HepG2 (cell line): ENCODE measurements at regions not wholly inside any gene's neighbourhood (a gene's known extent, or its start where the extent isn't known, plus 50 kb on each side); places are given as distances from the start of the nearest gene placed in this dataset.

Source experiments
- ATAC-seq: fragments of 200-7000 bp; cut with Tn5 transposase; 3 replicates; pipeline ENCODE4 v1.9.1; 2020; ENCODE audit warnings: mild to moderate bottlenecking, moderate library complexity
- BruUV-seq: library from RNA; stranded (reverse); fragments of 400-500 nt; replicated peaks from 2 replicates; lab custom pipeline; 2021; lab: Mats Ljungman, UMichigan
- CTCF ChIA-PET: fragments of 300-600 bp; formaldehyde crosslinking; extraction: SDS; loops from one replicate; lab custom pipeline; 2021; ENCODE audit warnings: low total read pairs, inconsistent platforms, low intra/inter-chr PET ratio; lab: Yijun Ruan, JAX
- POLR2A ChIA-PET: fragments of 350-600 bp; sonication (Branson Sonifier 250); formaldehyde crosslinking; loops from one replicate; lab custom pipeline; 2020; ENCODE audit warnings: antibody characterized with exemption, inconsistent platforms; lab: Yijun Ruan, JAX
- DNase-seq: peaks from one replicate; pipeline ENCODE4 v3.0.0-alpha.2; 2015; ENCODE audit warnings: low spot score
- FAIRE-seq: peaks from 3 replicates; lab custom pipeline; 2011; peaks lifted over from hg19 to GRCh38; lab: Jason Lieb, UNC
- H2AFZ ChIP-seq: one replicate; pipeline ENCODE4 v1.6.1; 2011; ENCODE audit warnings: low read length, inconsistent platforms
- H3K27ac ChIP-seq: fragments of 300-600 bp; 3 replicates; pipeline ENCODE4 v1.8.0; 2011; ENCODE audit warnings: mixed run types, mild to moderate bottlenecking, mixed read lengths, low read length, inconsistent platforms; ENCODE audit not compliant: insufficient read depth; ENCODE audit errors: extremely low read length
- H3K27me3 ChIP-seq, 2 experiments: fragments of 200-600 bp in 1 of 2; 2 replicates in 1 of 2; 3 replicates in 1 of 2; pipeline versions ENCODE4 v1.6.0 to v1.8.0; 2011; ENCODE audit warnings: low read length in 2 of 2, mild to moderate bottlenecking in 2 of 2, moderate library complexity in 2 of 2, inconsistent platforms in 1 of 2; ENCODE audit not compliant: insufficient read depth in 2 of 2, control insufficient read depth in 1 of 2
- H3K36me3 ChIP-seq, 2 experiments: fragments of 200-600 bp in 1 of 2; replicated peaks in 1 of 2; 2 replicates in 1 of 2; 3 replicates in 1 of 2; pipeline versions ENCODE4 v1.5.1 to v1.8.0; 2011; ENCODE audit warnings: low read length in 2 of 2, inconsistent platforms in 1 of 2; ENCODE audit not compliant: insufficient read depth in 2 of 2, control insufficient read depth in 1 of 2
- H3K4me1 ChIP-seq: 2 replicates; pipeline ENCODE4 v1.5.1; 2012; ENCODE audit warnings: low read length, inconsistent platforms; ENCODE audit not compliant: insufficient read depth
- H3K4me2 ChIP-seq: 2 replicates; pipeline ENCODE4 v1.6.0; 2011; ENCODE audit warnings: low read depth, low read length, inconsistent platforms
- H3K4me3 ChIP-seq, 3 experiments: fragments of 200-600 bp in 1 of 3; sonication (generic), shearing (Covaris generic) in 1 of 3; replicated peaks in 1 of 3; 2 replicates each; pipeline ENCODE4 v1.5.1; 2011 to 2016; ENCODE audit warnings: low read length in 3 of 3, inconsistent platforms in 2 of 3, low read depth in 2 of 3, mild to moderate bottlenecking in 2 of 3, control low read depth in 1 of 3, mixed read lengths in 1 of 3; ENCODE audit not compliant: insufficient read depth in 1 of 3
- H3K79me2 ChIP-seq: one replicate; pipeline ENCODE4 v1.6.1; 2011; ENCODE audit warnings: low read length, inconsistent platforms; ENCODE audit not compliant: insufficient read depth
- H3K9ac ChIP-seq: 2 replicates; pipeline ENCODE4 v1.6.0; 2011; ENCODE audit warnings: mild to moderate bottlenecking, low read depth, low read length, inconsistent platforms; ENCODE audit not compliant: insufficient read depth
- H3K9me3 ChIP-seq: 2 replicates; pipeline ENCODE4 v1.5.1; 2012; ENCODE audit warnings: mild to moderate bottlenecking, low read length
- H4K20me1 ChIP-seq: 2 replicates; pipeline ENCODE4 v1.6.0; 2011; ENCODE audit warnings: inconsistent platforms, mild to moderate bottlenecking, low read length, moderate library complexity; ENCODE audit not compliant: insufficient read depth
- CEBPB ChIP-seq: IDR thresholded peaks from 2 replicates; pipeline ENCODE4 v1.6.1; 2011; ENCODE audit warnings: low read depth, low read length, improper control_type of control experiment, borderline replicate concordance
- GLI4 ChIP-seq: sonication (generic); formaldehyde crosslinking; IDR thresholded peaks from 2 replicates; pipeline ENCODE4 v1.5.1; 2020; ENCODE audit warnings: missing genetic modification reagents, mild to moderate bottlenecking, moderate library complexity, borderline replicate concordance
- KDM4B ChIP-seq: sonication (generic); formaldehyde crosslinking; IDR thresholded peaks from 2 replicates; pipeline ENCODE4 v1.4.0; 2020; ENCODE audit warnings: missing genetic modification reagents
- KLF15 ChIP-seq: sonication (generic); formaldehyde crosslinking; IDR thresholded peaks from 2 replicates; pipeline ENCODE4 v1.8.1; 2023; ENCODE audit warnings: borderline replicate concordance, mild to moderate bottlenecking, inconsistent platforms, missing genetic modification reagents, mixed read lengths
- YEATS2 ChIP-seq: sonication (generic); formaldehyde crosslinking; IDR thresholded peaks from 2 replicates; pipeline ENCODE4 v1.4.0; 2020; ENCODE audit warnings: missing genetic modification reagents, borderline replicate concordance
- ZBTB10 ChIP-seq: sonication (generic); formaldehyde crosslinking; IDR thresholded peaks from 2 replicates; pipeline ENCODE4 v1.4.0; 2020; ENCODE audit warnings: missing genetic modification reagents, borderline replicate concordance
- ZNF143 ChIP-seq: sonication (generic); formaldehyde crosslinking; IDR thresholded peaks from 2 replicates; pipeline ENCODE4 v1.4.0; 2020; ENCODE audit warnings: missing genetic modification reagents
- ZNF224 ChIP-seq: sonication (generic); formaldehyde crosslinking; IDR thresholded peaks from 2 replicates; pipeline ENCODE4 v1.5.0; 2020; ENCODE audit warnings: mild to moderate bottlenecking, missing genetic modification reagents
- ZNF552 ChIP-seq: sonication (generic); formaldehyde crosslinking; IDR thresholded peaks from 2 replicates; pipeline ENCODE4 v1.9.0; 2022; ENCODE audit warnings: missing genetic modification reagents, mild to moderate bottlenecking, borderline replicate concordance
- WGBS: methylation state at CpG from one replicate; pipeline ENCODE4 v1.1.6; 2017; ENCODE audit warnings: low lambda C conversion rate; 5-methylcytosine and 5-hydroxymethylcytosine counted together
- in situ Hi-C: cut with HindIII; loops from 2 replicates; pipeline ENCODE4 v1.10.0; 2017; ENCODE audit warnings: low pct_unique_long_range_greater_than_20kb; ENCODE audit not compliant: extremely low pct_ligation_motif_present
- intact Hi-C: fragments of 100-400 bp; cut with micrococcal nuclease; formaldehyde crosslinking; loops from one replicate; pipeline ENCODE4 v1.10.0; 2022; ENCODE audit not compliant: unreplicated experiment
- TF ChIP-seq, protein P1 (sequence below): sonication (generic); formaldehyde crosslinking; IDR thresholded peaks from 2 replicates; pipeline ENCODE4 v1.5.0; 2020; ENCODE audit warnings: mild to moderate bottlenecking, missing genetic modification reagents
- TF ChIP-seq, protein P2 (sequence below): sonication (generic); formaldehyde crosslinking; IDR thresholded peaks from 2 replicates; pipeline ENCODE4 v1.4.0; 2020; ENCODE audit warnings: missing genetic modification reagents
- TF ChIP-seq, protein P3 (sequence below): sonication (generic); formaldehyde crosslinking; IDR thresholded peaks from 2 replicates; pipeline ENCODE4 v1.4.0; 2020; ENCODE audit warnings: low read depth, missing genetic modification reagents

- Histone ChIP-seq H4K20me1 (no peaks in the 10 kb centered on the region), H3K4me3 (no peak overlapping the region), H3K4me1 (no peaks in the 10 kb centered on the region), H3K27me3 (no peaks in the 10 kb centered on the region; a peak in 1 of 5 replicates), H3K79me2 (no peaks in the 10 kb centered on the region), H3K4me2 (no peak overlapping the region), H3K36me3 (no peaks in the 10 kb centered on the region), H3K27ac (no peak overlapping the region), H3K9me3 (peaks cover 9% of the 10 kb centered on the region; the same call in 1 of the 2 replicates), H3K9ac (no peak overlapping the region), H2AFZ (no peak overlapping the region)
- no TSS peak for BruUV-seq
- no peak for FAIRE-seq
- ATAC-seq, result no peak
- CTCF ChIA-PET, result no interaction called here
- no peak for DNase-seq
- in situ Hi-C loops (no loop called here), intact Hi-C loops (no loop called here)
- 0% methylated on average over 1 of the region's 3 CpGs for WGBS
- POLR2A ChIA-PET, result no interaction called here
- no peak for TF ChIP-seq ZNF143 (CRISPR knock-in tag)
- no peak for TF ChIP-seq KLF15
- TF ChIP-seq, protein P1, sequence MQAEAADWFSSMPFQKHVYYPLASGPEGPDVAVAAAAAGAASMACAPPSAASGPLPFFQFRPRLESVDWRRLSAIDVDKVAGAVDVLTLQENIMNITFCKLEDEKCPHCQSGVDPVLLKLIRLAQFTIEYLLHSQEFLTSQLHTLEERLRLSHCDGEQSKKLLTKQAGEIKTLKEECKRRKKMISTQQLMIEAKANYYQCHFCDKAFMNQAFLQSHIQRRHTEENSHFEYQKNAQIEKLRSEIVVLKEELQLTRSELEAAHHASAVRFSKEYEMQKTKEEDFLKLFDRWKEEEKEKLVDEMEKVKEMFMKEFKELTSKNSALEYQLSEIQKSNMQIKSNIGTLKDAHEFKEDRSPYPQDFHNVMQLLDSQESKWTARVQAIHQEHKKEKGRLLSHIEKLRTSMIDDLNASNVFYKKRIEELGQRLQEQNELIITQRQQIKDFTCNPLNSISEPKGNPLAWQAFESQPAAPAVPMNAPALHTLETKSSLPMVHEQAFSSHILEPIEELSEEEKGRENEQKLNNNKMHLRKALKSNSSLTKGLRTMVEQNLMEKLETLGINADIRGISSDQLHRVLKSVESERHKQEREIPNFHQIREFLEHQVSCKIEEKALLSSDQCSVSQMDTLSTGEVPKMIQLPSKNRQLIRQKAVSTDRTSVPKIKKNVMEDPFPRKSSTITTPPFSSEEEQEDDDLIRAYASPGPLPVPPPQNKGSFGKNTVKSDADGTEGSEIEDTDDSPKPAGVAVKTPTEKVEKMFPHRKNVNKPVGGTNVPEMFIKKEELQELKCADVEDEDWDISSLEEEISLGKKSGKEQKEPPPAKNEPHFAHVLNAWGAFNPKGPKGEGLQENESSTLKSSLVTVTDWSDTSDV (CRISPR knock-in tag), result no peak
- TF ChIP-seq KDM4B (CRISPR knock-in tag), result no peak
- no peak for TF ChIP-seq YEATS2 (CRISPR knock-in tag)
- TF ChIP-seq, protein P2, sequence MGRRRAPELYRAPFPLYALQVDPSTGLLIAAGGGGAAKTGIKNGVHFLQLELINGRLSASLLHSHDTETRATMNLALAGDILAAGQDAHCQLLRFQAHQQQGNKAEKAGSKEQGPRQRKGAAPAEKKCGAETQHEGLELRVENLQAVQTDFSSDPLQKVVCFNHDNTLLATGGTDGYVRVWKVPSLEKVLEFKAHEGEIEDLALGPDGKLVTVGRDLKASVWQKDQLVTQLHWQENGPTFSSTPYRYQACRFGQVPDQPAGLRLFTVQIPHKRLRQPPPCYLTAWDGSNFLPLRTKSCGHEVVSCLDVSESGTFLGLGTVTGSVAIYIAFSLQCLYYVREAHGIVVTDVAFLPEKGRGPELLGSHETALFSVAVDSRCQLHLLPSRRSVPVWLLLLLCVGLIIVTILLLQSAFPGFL (CRISPR knock-in tag), result no peak
- no peak for TF ChIP-seq GLI4 (CRISPR knock-in tag)
- TF ChIP-seq CEBPB, result no peak
- TF ChIP-seq, protein P3, sequence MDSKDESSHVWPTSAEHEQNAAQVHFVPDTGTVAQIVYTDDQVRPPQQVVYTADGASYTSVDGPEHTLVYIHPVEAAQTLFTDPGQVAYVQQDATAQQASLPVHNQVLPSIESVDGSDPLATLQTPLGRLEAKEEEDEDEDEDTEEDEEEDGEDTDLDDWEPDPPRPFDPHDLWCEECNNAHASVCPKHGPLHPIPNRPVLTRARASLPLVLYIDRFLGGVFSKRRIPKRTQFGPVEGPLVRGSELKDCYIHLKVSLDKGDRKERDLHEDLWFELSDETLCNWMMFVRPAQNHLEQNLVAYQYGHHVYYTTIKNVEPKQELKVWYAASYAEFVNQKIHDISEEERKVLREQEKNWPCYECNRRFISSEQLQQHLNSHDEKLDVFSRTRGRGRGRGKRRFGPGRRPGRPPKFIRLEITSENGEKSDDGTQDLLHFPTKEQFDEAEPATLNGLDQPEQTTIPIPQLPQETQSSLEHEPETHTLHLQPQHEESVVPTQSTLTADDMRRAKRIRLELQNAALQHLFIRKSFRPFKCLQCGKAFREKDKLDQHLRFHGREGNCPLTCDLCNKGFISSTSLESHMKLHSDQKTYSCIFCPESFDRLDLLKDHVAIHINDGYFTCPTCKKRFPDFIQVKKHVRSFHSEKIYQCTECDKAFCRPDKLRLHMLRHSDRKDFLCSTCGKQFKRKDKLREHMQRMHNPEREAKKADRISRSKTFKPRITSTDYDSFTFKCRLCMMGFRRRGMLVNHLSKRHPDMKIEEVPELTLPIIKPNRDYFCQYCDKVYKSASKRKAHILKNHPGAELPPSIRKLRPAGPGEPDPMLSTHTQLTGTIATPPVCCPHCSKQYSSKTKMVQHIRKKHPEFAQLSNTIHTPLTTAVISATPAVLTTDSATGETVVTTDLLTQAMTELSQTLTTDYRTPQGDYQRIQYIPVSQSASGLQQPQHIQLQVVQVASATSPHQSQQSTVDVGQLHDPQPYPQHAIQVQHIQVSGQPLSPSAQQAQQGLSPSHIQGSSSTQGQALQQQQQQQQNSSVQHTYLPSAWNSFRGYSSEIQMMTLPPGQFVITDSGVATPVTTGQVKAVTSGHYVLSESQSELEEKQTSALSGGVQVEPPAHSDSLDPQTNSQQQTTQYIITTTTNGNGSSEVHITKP (CRISPR knock-in tag), result no peak
- no peak for TF ChIP-seq ZNF552 (CRISPR knock-in tag)
- no peak for TF ChIP-seq ZBTB10
- TF ChIP-seq ZNF224, result no peak
Observed at GRCh38 chr12:60212159-60213000, 616.6 kb downstream of the SLC16A7 start.
